ENCODE measurements at regions not wholly inside any gene's neighbourhood (a gene's known extent, or its start where the extent isn't known, plus 50 kb on each side); places are given as distances from the start of the nearest gene placed in this dataset.

GRCh38 chr5:73319036-73319435 lies 129.5 kb downstream of the FOXD1 start:
- TF ChIP-seq, protein P1, sequence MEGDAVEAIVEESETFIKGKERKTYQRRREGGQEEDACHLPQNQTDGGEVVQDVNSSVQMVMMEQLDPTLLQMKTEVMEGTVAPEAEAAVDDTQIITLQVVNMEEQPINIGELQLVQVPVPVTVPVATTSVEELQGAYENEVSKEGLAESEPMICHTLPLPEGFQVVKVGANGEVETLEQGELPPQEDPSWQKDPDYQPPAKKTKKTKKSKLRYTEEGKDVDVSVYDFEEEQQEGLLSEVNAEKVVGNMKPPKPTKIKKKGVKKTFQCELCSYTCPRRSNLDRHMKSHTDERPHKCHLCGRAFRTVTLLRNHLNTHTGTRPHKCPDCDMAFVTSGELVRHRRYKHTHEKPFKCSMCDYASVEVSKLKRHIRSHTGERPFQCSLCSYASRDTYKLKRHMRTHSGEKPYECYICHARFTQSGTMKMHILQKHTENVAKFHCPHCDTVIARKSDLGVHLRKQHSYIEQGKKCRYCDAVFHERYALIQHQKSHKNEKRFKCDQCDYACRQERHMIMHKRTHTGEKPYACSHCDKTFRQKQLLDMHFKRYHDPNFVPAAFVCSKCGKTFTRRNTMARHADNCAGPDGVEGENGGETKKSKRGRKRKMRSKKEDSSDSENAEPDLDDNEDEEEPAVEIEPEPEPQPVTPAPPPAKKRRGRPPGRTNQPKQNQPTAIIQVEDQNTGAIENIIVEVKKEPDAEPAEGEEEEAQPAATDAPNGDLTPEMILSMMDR (IDR thresholded peaks at IDR 0.05), result no peak
- TF ChIP-seq POLR2AphosphoS5 (IDR thresholded peaks at IDR 0.05), result no peak
- TF ChIP-seq POLR2A (IDR thresholded peaks at IDR 0.05), result no peak
